ENCODE measurements at regions not wholly inside any gene's neighbourhood (a gene's known extent, or its start where the extent isn't known, plus 50 kb on each side); places are given as distances from the start of the nearest gene placed in this dataset.

- WGBS (ENCODE audit: extremely low coverage, insufficient coverage, insufficient read length): no CpG with 5 or more reads among the region's 3 CpGs
- H3K27ac ChIP-seq (ENCODE audit: low read depth, low read length): no peak overlapping the region
- no peak overlapping the region for H2AFZ ChIP-seq (ENCODE audit: insufficient read depth, low read length, poor library complexity)
- H3K79me2 ChIP-seq (ENCODE audit: control insufficient read depth, insufficient read depth, low read length, poor library complexity): no peaks in the 10 kb centered on the region
- H3K14ac ChIP-seq (ENCODE audit: low read length): no peak overlapping the region
- H3K9ac ChIP-seq (ENCODE audit: low read length): no peak overlapping the region
- no peaks in the 10 kb centered on the region for H3K27me3 ChIP-seq (ENCODE audit: insufficient read depth, low read length)
- no peak overlapping the region for H2AK5ac ChIP-seq (ENCODE audit: low read length)
- no peak overlapping the region for H4K12ac ChIP-seq (ENCODE audit: low read depth, low read length)
- H2BK12ac ChIP-seq (ENCODE audit: low read length): no peak overlapping the region
- H2BK5ac ChIP-seq (ENCODE audit: low read depth, low read length, poor library complexity): no peak overlapping the region
- no peak overlapping the region for H2BK120ac ChIP-seq (ENCODE audit: insufficient read depth, low read length, poor library complexity)
- no peaks in the 10 kb centered on the region for H3K9me3 ChIP-seq (ENCODE audit: insufficient read depth, low read depth, low read length)
- H3K4me1 ChIP-seq (ENCODE audit: control insufficient read depth in 1 of 2, insufficient read depth in 2 of 2, low read length in 2 of 2): no peaks in the 10 kb centered on the region
- no peak overlapping the region for H3K4me2 ChIP-seq (ENCODE audit: low read length)
- no peak overlapping the region for H3K18ac ChIP-seq (ENCODE audit: low read length)
- no peak overlapping the region for H3K4me3 ChIP-seq (ENCODE audit: low read depth, low read length)
- H3K4ac ChIP-seq (ENCODE audit: low read depth, low read length): no peak overlapping the region
- DNase-seq: no peak
- H4K8ac ChIP-seq (ENCODE audit: low read depth, low read length): no peak overlapping the region
- no peak overlapping the region for H4K91ac ChIP-seq (ENCODE audit: low read depth, low read length)
- H3K23ac ChIP-seq (ENCODE audit: low read length): no peak overlapping the region
- H3K79me1 ChIP-seq (ENCODE audit: low read length): no peaks in the 10 kb centered on the region
- H3K36me3 ChIP-seq (ENCODE audit: control insufficient read depth in 1 of 2, insufficient read depth in 2 of 2, low read length in 2 of 2): no peaks in the 10 kb centered on the region
Observed at GRCh38 chr3:144244662-144245061, 273.0 kb downstream of the DIPK2A start.

GRCh38 chr3:144252896-144253295, 281.3 kb downstream of the DIPK2A start:
- no CpG with 5 or more reads among the region's 3 CpGs for WGBS (ENCODE audit: extremely low coverage, insufficient coverage, insufficient read length)
- Histone ChIP-seq H2AK5ac (ENCODE audit: low read length) (no peak overlapping the region), H3K36me3 (ENCODE audit: control insufficient read depth in 1 of 2, insufficient read depth in 2 of 2, low read length in 2 of 2) (no peaks in the 10 kb centered on the region), H3K4me1 (ENCODE audit: control insufficient read depth in 1 of 2, insufficient read depth in 2 of 2, low read length in 2 of 2) (no peaks in the 10 kb centered on the region), H3K14ac (ENCODE audit: low read length) (no peak overlapping the region), H2AFZ (ENCODE audit: insufficient read depth, low read length, poor library complexity) (no peak overlapping the region), H2BK5ac (ENCODE audit: low read depth, low read length, poor library complexity) (no peak overlapping the region), H3K4me3 (ENCODE audit: low read depth, low read length) (no peak overlapping the region), H3K27ac (ENCODE audit: low read depth, low read length) (no peak overlapping the region), H3K9ac (ENCODE audit: low read length) (no peak overlapping the region), H4K12ac (ENCODE audit: low read depth, low read length) (no peak overlapping the region), H2BK120ac (ENCODE audit: insufficient read depth, low read length, poor library complexity) (no peak overlapping the region), H3K79me1 (ENCODE audit: low read length) (no peaks in the 10 kb centered on the region), H2BK12ac (ENCODE audit: low read length) (no peak overlapping the region), H3K27me3 (ENCODE audit: insufficient read depth, low read length) (no peaks in the 10 kb centered on the region), H3K9me3 (ENCODE audit: insufficient read depth, low read depth, low read length) (no peaks in the 10 kb centered on the region), H3K23ac (ENCODE audit: low read length) (no peak overlapping the region), H4K8ac (ENCODE audit: low read depth, low read length) (no peak overlapping the region), H3K4ac (ENCODE audit: low read depth, low read length) (no peak overlapping the region), H3K4me2 (ENCODE audit: low read length) (no peak overlapping the region), H4K91ac (ENCODE audit: low read depth, low read length) (no peak overlapping the region), H3K79me2 (ENCODE audit: control insufficient read depth, insufficient read depth, low read length, poor library complexity) (no peaks in the 10 kb centered on the region), H3K18ac (ENCODE audit: low read length) (no peak overlapping the region)
- no peak for DNase-seq

- no peaks in the 10 kb centered on the region for H3K79me1 ChIP-seq (ENCODE audit: low read length)
- H3K27ac ChIP-seq (ENCODE audit: low read depth, low read length): no peak overlapping the region
- H3K14ac ChIP-seq (ENCODE audit: low read length): no peak overlapping the region
- no peak overlapping the region for H4K12ac ChIP-seq (ENCODE audit: low read depth, low read length)
- H3K9me3 ChIP-seq (ENCODE audit: insufficient read depth, low read depth, low read length): no peaks in the 10 kb centered on the region
- H3K9ac ChIP-seq (ENCODE audit: low read length): no peak overlapping the region
- no peak overlapping the region for H2BK12ac ChIP-seq (ENCODE audit: low read length)
- H3K27me3 ChIP-seq (ENCODE audit: insufficient read depth, low read length): no peaks in the 10 kb centered on the region
- H3K4me3 ChIP-seq (ENCODE audit: low read depth, low read length): no peak overlapping the region
- H4K8ac ChIP-seq (ENCODE audit: low read depth, low read length): no peak overlapping the region
- no CpG with 5 or more reads among the region's 2 CpGs for WGBS (ENCODE audit: extremely low coverage, insufficient coverage, insufficient read length)
- no peak overlapping the region for H2BK5ac ChIP-seq (ENCODE audit: low read depth, low read length, poor library complexity)
- no peak for DNase-seq
- no peak overlapping the region for H2AK5ac ChIP-seq (ENCODE audit: low read length)
- H3K23ac ChIP-seq (ENCODE audit: low read length): no peak overlapping the region
- H3K18ac ChIP-seq (ENCODE audit: low read length): no peak overlapping the region
- no peaks in the 10 kb centered on the region for H3K4me1 ChIP-seq (ENCODE audit: control insufficient read depth in 1 of 2, insufficient read depth in 2 of 2, low read length in 2 of 2)
- H2AFZ ChIP-seq (ENCODE audit: insufficient read depth, low read length, poor library complexity): no peak overlapping the region
- no peak overlapping the region for H3K4ac ChIP-seq (ENCODE audit: low read depth, low read length)
- no peaks in the 10 kb centered on the region for H3K79me2 ChIP-seq (ENCODE audit: control insufficient read depth, insufficient read depth, low read length, poor library complexity)
- no peaks in the 10 kb centered on the region for H3K36me3 ChIP-seq (ENCODE audit: control insufficient read depth in 1 of 2, insufficient read depth in 2 of 2, low read length in 2 of 2)
- no peak overlapping the region for H2BK120ac ChIP-seq (ENCODE audit: insufficient read depth, low read length, poor library complexity)
- no peak overlapping the region for H3K4me2 ChIP-seq (ENCODE audit: low read length)
- no peak overlapping the region for H4K91ac ChIP-seq (ENCODE audit: low read depth, low read length)
Observed at GRCh38 chr3:144257381-144257780, 285.8 kb downstream of the DIPK2A start.

GRCh38 chr3:144259267-144259666, 287.6 kb downstream of the DIPK2A start:
- no peaks in the 10 kb centered on the region for H3K79me1 ChIP-seq (ENCODE audit: low read length)
- WGBS (ENCODE audit: extremely low coverage, insufficient coverage, insufficient read length): no CpG with 5 or more reads among the region's 2 CpGs
- no peaks in the 10 kb centered on the region for H3K36me3 ChIP-seq (ENCODE audit: control insufficient read depth in 1 of 2, insufficient read depth in 2 of 2, low read length in 2 of 2)
- DNase-seq: no peak
- H3K23ac ChIP-seq (ENCODE audit: low read length): no peak overlapping the region
- H3K14ac ChIP-seq (ENCODE audit: low read length): no peak overlapping the region
- no peak overlapping the region for H2BK12ac ChIP-seq (ENCODE audit: low read length)
- no peak overlapping the region for H4K12ac ChIP-seq (ENCODE audit: low read depth, low read length)
- no peaks in the 10 kb centered on the region for H3K4me1 ChIP-seq (ENCODE audit: control insufficient read depth in 1 of 2, insufficient read depth in 2 of 2, low read length in 2 of 2)
- H3K27me3 ChIP-seq (ENCODE audit: insufficient read depth, low read length): no peaks in the 10 kb centered on the region
- H2AFZ ChIP-seq (ENCODE audit: insufficient read depth, low read length, poor library complexity): no peak overlapping the region
- H3K27ac ChIP-seq (ENCODE audit: low read depth, low read length): no peak overlapping the region
- H3K4ac ChIP-seq (ENCODE audit: low read depth, low read length): no peak overlapping the region
- H2BK5ac ChIP-seq (ENCODE audit: low read depth, low read length, poor library complexity): no peak overlapping the region
- no peak overlapping the region for H3K4me3 ChIP-seq (ENCODE audit: low read depth, low read length)
- no peaks in the 10 kb centered on the region for H3K79me2 ChIP-seq (ENCODE audit: control insufficient read depth, insufficient read depth, low read length, poor library complexity)
- no peak overlapping the region for H2BK120ac ChIP-seq (ENCODE audit: insufficient read depth, low read length, poor library complexity)
- no peak overlapping the region for H3K4me2 ChIP-seq (ENCODE audit: low read length)
- no peak overlapping the region for H3K9ac ChIP-seq (ENCODE audit: low read length)
- H4K91ac ChIP-seq (ENCODE audit: low read depth, low read length): no peak overlapping the region
- no peaks in the 10 kb centered on the region for H3K9me3 ChIP-seq (ENCODE audit: insufficient read depth, low read depth, low read length)
- H4K8ac ChIP-seq (ENCODE audit: low read depth, low read length): no peak overlapping the region
- no peak overlapping the region for H2AK5ac ChIP-seq (ENCODE audit: low read length)
- H3K18ac ChIP-seq (ENCODE audit: low read length): no peak overlapping the region

- Histone ChIP-seq H2BK5ac (ENCODE audit: low read depth, low read length, poor library complexity) (no peak overlapping the region), H4K12ac (ENCODE audit: low read depth, low read length) (no peak overlapping the region), H3K4ac (ENCODE audit: low read depth, low read length) (no peak overlapping the region), H3K4me2 (ENCODE audit: low read length) (no peak overlapping the region), H3K27ac (ENCODE audit: low read depth, low read length) (no peak overlapping the region), H2BK120ac (ENCODE audit: insufficient read depth, low read length, poor library complexity) (no peak overlapping the region), H2AK5ac (ENCODE audit: low read length) (no peak overlapping the region), H3K23ac (ENCODE audit: low read length) (no peak overlapping the region), H3K14ac (ENCODE audit: low read length) (no peak overlapping the region), H3K9ac (ENCODE audit: low read length) (no peak overlapping the region), H3K4me3 (ENCODE audit: low read depth, low read length) (no peak overlapping the region), H3K79me1 (ENCODE audit: low read length) (no peaks in the 10 kb centered on the region), H4K8ac (ENCODE audit: low read depth, low read length) (no peak overlapping the region), H3K18ac (ENCODE audit: low read length) (no peak overlapping the region), H3K79me2 (ENCODE audit: control insufficient read depth, insufficient read depth, low read length, poor library complexity) (no peaks in the 10 kb centered on the region), H3K27me3 (ENCODE audit: insufficient read depth, low read length) (no peaks in the 10 kb centered on the region), H3K4me1 (ENCODE audit: control insufficient read depth in 1 of 2, insufficient read depth in 2 of 2, low read length in 2 of 2) (no peaks in the 10 kb centered on the region), H2AFZ (ENCODE audit: insufficient read depth, low read length, poor library complexity) (no peak overlapping the region), H3K9me3 (ENCODE audit: insufficient read depth, low read depth, low read length) (no peaks in the 10 kb centered on the region), H4K91ac (ENCODE audit: low read depth, low read length) (no peak overlapping the region), H2BK12ac (ENCODE audit: low read length) (no peak overlapping the region), H3K36me3 (ENCODE audit: control insufficient read depth in 1 of 2, insufficient read depth in 2 of 2, low read length in 2 of 2) (no peaks in the 10 kb centered on the region)
- DNase-seq: no peak
Observed at GRCh38 chr3:144263706-144264105, 292.1 kb downstream of the DIPK2A start.
